ENCODE measurements at regions not wholly inside any gene's neighbourhood (a gene's known extent, or its start where the extent isn't known, plus 50 kb on each side); places are given as distances from the start of the nearest gene placed in this dataset.

- TF ChIP-seq REST (IDR thresholded peaks at IDR 0.05; ENCODE audit: low read depth) (no peak), RAD21 (IDR thresholded peaks at IDR 0.05; ENCODE audit: low read depth) (no peak), NFIC (IDR thresholded peaks at IDR 0.05) (no peak), TCF12 (IDR thresholded peaks at IDR 0.05; ENCODE audit: low read depth) (no peak), EGR1 (IDR thresholded peaks at IDR 0.05) (no peak), YY1 (IDR thresholded peaks at IDR 0.05; ENCODE audit: low read depth) (no peak), ZBTB7A (IDR thresholded peaks at IDR 0.05; ENCODE audit: low read depth) (no peak), CEBPB (IDR thresholded peaks at IDR 0.05) (no peak), CREB1 (IDR thresholded peaks at IDR 0.05; ENCODE audit: low read depth) (no peak), EP300 (IDR thresholded peaks at IDR 0.05; ENCODE audit: borderline replicate concordance) (no peak), TEAD4 (IDR thresholded peaks at IDR 0.05) (no peak), FOXM1 (IDR thresholded peaks at IDR 0.05; ENCODE audit: borderline replicate concordance, low read depth) (no peak), TAF1 (IDR thresholded peaks at IDR 0.05; ENCODE audit: low read depth) (no peak)
- TF ChIP-seq, protein P1, sequence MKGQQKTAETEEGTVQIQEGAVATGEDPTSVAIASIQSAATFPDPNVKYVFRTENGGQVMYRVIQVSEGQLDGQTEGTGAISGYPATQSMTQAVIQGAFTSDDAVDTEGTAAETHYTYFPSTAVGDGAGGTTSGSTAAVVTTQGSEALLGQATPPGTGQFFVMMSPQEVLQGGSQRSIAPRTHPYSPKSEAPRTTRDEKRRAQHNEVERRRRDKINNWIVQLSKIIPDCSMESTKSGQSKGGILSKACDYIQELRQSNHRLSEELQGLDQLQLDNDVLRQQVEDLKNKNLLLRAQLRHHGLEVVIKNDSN (IDR thresholded peaks at IDR 0.05) = no peak
- TF ChIP-seq, protein P2, sequence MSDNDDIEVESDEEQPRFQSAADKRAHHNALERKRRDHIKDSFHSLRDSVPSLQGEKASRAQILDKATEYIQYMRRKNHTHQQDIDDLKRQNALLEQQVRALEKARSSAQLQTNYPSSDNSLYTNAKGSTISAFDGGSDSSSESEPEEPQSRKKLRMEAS (IDR thresholded peaks at IDR 0.05) = no peak
These were observed 116.2 kb upstream of the SIRPG start for GRCh38 chr20:1773816-1774215.

GRCh38 chr20:1769491-1769890, 111.9 kb upstream of the SIRPG start:
- TF ChIP-seq CREB1 (IDR thresholded peaks at IDR 0.05; ENCODE audit: low read depth) (no peak), REST (IDR thresholded peaks at IDR 0.05; ENCODE audit: low read depth) (no peak), YY1 (IDR thresholded peaks at IDR 0.05; ENCODE audit: low read depth) (no peak), TAF1 (IDR thresholded peaks at IDR 0.05; ENCODE audit: low read depth) (no peak), EGR1 (IDR thresholded peaks at IDR 0.05) (no peak), CEBPB (IDR thresholded peaks at IDR 0.05) (no peak), EP300 (IDR thresholded peaks at IDR 0.05; ENCODE audit: borderline replicate concordance) (no peak), NFIC (IDR thresholded peaks at IDR 0.05) (no peak), ZBTB7A (IDR thresholded peaks at IDR 0.05; ENCODE audit: low read depth) (no peak), TCF12 (IDR thresholded peaks at IDR 0.05; ENCODE audit: low read depth) (no peak)
- TF ChIP-seq, protein P2 (IDR thresholded peaks at IDR 0.05) = no peak

DNA sequence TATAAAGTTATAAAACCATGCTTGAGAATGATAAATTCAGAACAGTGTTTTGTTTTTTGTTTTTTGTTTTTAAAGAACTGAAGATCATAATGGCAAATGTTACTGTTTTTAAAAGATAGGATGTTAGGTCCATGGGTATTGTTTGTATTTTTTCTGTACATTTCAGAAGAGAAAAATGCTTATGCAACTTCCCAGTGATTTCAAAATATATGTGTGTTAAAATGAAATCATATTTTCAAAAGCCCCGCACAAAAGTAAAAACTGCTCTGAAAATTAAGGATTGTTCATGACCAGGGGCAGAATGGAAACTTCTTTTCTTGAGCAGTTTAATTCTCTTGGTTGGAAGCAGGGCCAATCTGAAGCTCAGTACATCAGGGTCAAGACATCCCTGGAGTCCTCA, 109.2 kb upstream of the SIRPG start:
- no peak for TF ChIP-seq YY1 (IDR thresholded peaks at IDR 0.05; ENCODE audit: low read depth)

GRCh38 chr20:1764136-1765033, 106.8 kb upstream of the SIRPG start:
- no peak for TF ChIP-seq TAF1 (IDR thresholded peaks at IDR 0.05; ENCODE audit: low read depth)
- TF ChIP-seq RAD21 (IDR thresholded peaks at IDR 0.05; ENCODE audit: low read depth) = peak; percentile 74

DNA sequence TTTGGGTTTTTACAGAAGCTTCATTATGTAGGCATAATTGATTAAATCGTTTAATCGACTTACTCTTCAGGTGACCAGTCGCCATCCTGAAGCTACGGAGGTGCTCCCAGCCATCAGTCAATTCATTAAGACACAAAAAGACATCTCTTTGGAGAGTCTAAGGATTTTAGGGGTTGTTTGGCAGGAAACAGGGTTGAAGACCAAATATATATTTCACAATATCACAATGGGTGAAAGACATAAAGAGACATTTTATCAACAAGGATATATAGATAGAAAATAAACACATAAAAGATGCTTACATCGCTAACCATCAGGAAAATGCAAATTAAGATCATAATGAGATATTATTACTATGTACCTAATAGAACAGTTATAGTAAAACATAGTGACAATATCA, 104.0 kb upstream of the SIRPG start:
- no peak for TF ChIP-seq ZBTB7A (IDR thresholded peaks at IDR 0.05; ENCODE audit: low read depth)
- TF ChIP-seq CEBPB (IDR thresholded peaks at IDR 0.05) = no peak
- no peak for TF ChIP-seq EGR1 (IDR thresholded peaks at IDR 0.05)
- TF ChIP-seq TCF12 (IDR thresholded peaks at IDR 0.05; ENCODE audit: low read depth) = no peak
- no peak for TF ChIP-seq YY1 (IDR thresholded peaks at IDR 0.05; ENCODE audit: low read depth)
- TF ChIP-seq EP300 (IDR thresholded peaks at IDR 0.05; ENCODE audit: borderline replicate concordance) = no peak
- TF ChIP-seq REST (IDR thresholded peaks at IDR 0.05; ENCODE audit: low read depth) = no peak
- TF ChIP-seq CREB1 (IDR thresholded peaks at IDR 0.05; ENCODE audit: low read depth) = no peak
- TF ChIP-seq, protein P1 (IDR thresholded peaks at IDR 0.05) = no peak
- no peak for TF ChIP-seq TEAD4 (IDR thresholded peaks at IDR 0.05)
- no peak for TF ChIP-seq FOXM1 (IDR thresholded peaks at IDR 0.05; ENCODE audit: borderline replicate concordance, low read depth)
- no peak for TF ChIP-seq TAF1 (IDR thresholded peaks at IDR 0.05; ENCODE audit: low read depth)
- no peak for TF ChIP-seq NFIC (IDR thresholded peaks at IDR 0.05)
- TF ChIP-seq, protein P2 (IDR thresholded peaks at IDR 0.05) = no peak
- TF ChIP-seq RAD21 (IDR thresholded peaks at IDR 0.05; ENCODE audit: low read depth) = no peak
